Stimulated activated naive CD8-positive, alpha-beta T cell treated with anti-CD3 and anti-CD28 coated beads, Interleukin-15, Interleukin-2, amounts not matched to agents 100 ng/mL and 50 ng/mL, for 24 hours (primary cell): ENCODE measurements at regions not wholly inside any gene's neighbourhood (a gene's known extent, or its start where the extent isn't known, plus 50 kb on each side); places are given as distances from the start of the nearest gene placed in this dataset.

Source experiments
- H3K27ac Mint-ChIP-seq: one replicate; pipeline ENCODE4 v1.8.0; 2021; ENCODE audit warnings: mild to moderate bottlenecking, mixed read lengths
- H3K27me3 Mint-ChIP-seq: one replicate; pipeline ENCODE4 v1.8.0; 2021; ENCODE audit warnings: mixed read lengths
- H3K36me3 Mint-ChIP-seq: one replicate; pipeline ENCODE4 v1.8.0; 2021; ENCODE audit warnings: low read depth, mixed read lengths
- H3K4me1 Mint-ChIP-seq: one replicate; pipeline ENCODE4 v1.8.0; 2021; ENCODE audit warnings: low read depth, mixed read lengths
- H3K4me3 Mint-ChIP-seq: one replicate; pipeline ENCODE4 v1.8.0; 2021; ENCODE audit warnings: mild to moderate bottlenecking, mixed read lengths
- H3K9me3 Mint-ChIP-seq: one replicate; pipeline ENCODE4 v1.8.0; 2021; ENCODE audit warnings: mixed read lengths

DNA sequence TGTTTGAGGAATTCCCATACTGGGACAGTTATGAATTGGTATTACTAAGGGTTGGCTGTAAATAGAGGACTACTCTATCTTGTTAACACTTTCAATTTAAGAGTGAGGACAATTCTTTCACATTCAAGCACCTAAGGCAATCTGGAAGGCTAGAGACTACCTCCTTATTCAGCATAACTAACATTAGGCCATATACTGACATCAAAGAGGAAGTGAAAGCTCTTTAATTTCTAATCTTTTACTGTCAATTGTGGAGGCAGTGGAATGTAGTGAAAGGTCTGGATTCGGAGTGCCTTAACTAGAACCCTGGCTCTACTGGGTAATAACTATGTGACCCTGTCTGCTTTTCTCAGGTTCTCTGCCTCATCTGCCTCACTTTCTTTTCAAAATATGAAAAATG is 134.0 kb downstream of the UFM1 start:
- Mint-ChIP-seq H3K36me3 (no peaks in the 10 kb centered on the region), H3K27ac (no peak overlapping the region), H3K27me3 (no peaks in the 10 kb centered on the region), H3K4me3 (no peak overlapping the region), H3K9me3 (no peaks in the 10 kb centered on the region), H3K4me1 (no peaks in the 10 kb centered on the region)

- no peak overlapping the region for H3K4me3 Mint-ChIP-seq
- H3K4me1 Mint-ChIP-seq, result no peaks in the 10 kb centered on the region
- no peaks in the 10 kb centered on the region for H3K27me3 Mint-ChIP-seq
- no peak overlapping the region for H3K27ac Mint-ChIP-seq
- no peaks in the 10 kb centered on the region for H3K36me3 Mint-ChIP-seq
- no peaks in the 10 kb centered on the region for H3K9me3 Mint-ChIP-seq
Measured at GRCh38 chr13:38490657-38491056, 141.0 kb downstream of the UFM1 start.

DNA sequence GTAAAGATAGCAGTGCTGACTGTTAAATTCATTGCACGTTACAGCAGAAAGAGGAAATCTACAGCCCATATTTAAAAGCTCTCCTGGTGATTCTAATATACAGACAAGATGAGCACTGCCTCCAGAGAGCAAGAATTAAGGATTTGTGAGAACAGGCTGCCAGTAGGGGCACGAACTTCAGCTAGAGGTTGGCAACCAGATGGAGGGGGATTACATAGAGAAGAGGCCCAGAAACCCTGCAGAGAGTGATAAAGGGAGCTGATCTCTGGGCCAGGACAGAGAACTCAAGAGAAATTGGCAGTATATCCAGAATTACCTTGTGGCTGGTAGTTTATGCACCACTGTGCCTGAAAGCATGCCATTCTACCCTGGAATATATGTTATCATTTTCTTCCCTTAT is 144.8 kb downstream of the UFM1 start:
- Mint-ChIP-seq H3K27me3 (no peaks in the 10 kb centered on the region), H3K36me3 (no peaks in the 10 kb centered on the region), H3K4me3 (no peak overlapping the region), H3K4me1 (no peaks in the 10 kb centered on the region), H3K9me3 (peaks cover 8% of the 10 kb centered on the region), H3K27ac (no peak overlapping the region)

DNA sequence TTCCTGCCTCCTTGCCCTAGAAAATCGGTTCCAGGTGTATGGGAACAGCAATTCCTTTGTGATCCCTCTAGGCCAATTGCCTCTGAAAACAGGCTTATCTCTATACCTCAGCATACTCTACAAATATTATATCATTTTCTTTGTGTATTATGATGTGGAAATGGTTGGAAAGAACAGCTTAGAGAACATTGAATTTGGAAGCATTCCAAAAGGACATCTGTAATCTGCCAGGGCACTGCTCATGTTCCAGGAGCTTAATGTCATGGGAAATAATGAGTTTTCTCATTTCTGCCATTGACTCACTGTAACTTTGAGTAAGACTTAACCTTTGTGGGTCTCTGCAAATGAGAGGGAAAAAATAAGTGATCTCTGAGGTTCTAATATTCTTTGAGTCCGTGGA is 147.3 kb downstream of the UFM1 start:
- no peaks in the 10 kb centered on the region for H3K27me3 Mint-ChIP-seq
- no peaks in the 10 kb centered on the region for H3K36me3 Mint-ChIP-seq
- H3K4me1 Mint-ChIP-seq, result no peaks in the 10 kb centered on the region
- H3K4me3 Mint-ChIP-seq, result no peak overlapping the region
- no peak overlapping the region for H3K27ac Mint-ChIP-seq
- H3K9me3 Mint-ChIP-seq, result peaks cover 8% of the 10 kb centered on the region

DNA sequence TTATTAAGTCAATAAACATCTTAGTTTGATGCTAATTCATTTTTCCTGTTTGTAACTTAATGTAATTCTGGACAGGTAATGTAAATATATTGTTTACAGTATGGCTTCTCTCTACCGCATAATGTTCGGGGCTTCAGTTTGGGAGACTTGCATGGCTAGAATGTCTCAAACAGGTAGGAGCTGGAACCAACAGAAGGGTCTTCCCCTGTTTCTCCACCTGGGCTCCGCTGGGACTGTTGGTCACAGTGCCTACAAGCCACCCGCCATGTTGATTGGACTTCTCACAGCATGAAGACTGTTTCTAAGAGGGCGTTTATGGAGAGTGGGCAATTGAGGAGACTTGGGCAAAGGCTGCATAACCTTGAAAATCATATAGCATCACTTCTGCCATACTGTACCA is 148.6 kb downstream of the UFM1 start:
- peaks cover 8% of the 10 kb centered on the region for H3K9me3 Mint-ChIP-seq
- no peak overlapping the region for H3K4me3 Mint-ChIP-seq
- H3K36me3 Mint-ChIP-seq, result no peaks in the 10 kb centered on the region
- H3K4me1 Mint-ChIP-seq, result no peaks in the 10 kb centered on the region
- no peak overlapping the region for H3K27ac Mint-ChIP-seq
- no peaks in the 10 kb centered on the region for H3K27me3 Mint-ChIP-seq

DNA sequence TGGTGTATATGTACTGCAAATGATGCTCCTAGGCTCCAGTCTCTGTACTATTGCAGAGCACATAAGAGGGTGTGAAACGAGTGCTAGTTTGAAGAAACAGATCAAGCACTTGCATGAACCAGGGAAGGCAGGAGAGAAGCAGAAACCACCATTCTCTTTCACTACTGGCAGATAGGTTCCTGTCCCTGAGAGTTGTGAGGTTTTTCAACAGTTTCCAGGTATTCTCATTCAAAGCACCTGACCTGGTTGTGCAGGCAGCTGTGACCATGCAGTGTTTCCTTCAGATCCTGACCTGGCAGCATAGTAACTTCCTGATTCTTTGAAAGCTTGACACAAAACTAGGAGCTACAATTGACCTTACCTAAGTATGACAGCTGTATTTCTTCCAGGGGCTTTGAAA is 164.9 kb downstream of the UFM1 start:
- Mint-ChIP-seq H3K27ac (no peak overlapping the region), H3K9me3 (no peaks in the 10 kb centered on the region), H3K4me3 (no peak overlapping the region), H3K27me3 (no peaks in the 10 kb centered on the region), H3K36me3 (no peaks in the 10 kb centered on the region), H3K4me1 (no peaks in the 10 kb centered on the region)

GRCh38 chr13:38518328-38518727 is 168.5 kb upstream of the FREM2 start:
- Mint-ChIP-seq H3K27me3 (no peaks in the 10 kb centered on the region), H3K36me3 (no peaks in the 10 kb centered on the region), H3K27ac (no peak overlapping the region), H3K4me1 (no peaks in the 10 kb centered on the region), H3K4me3 (no peak overlapping the region), H3K9me3 (no peaks in the 10 kb centered on the region)

GRCh38 chr13:38519229-38519911 is 167.5 kb upstream of the FREM2 start:
- Mint-ChIP-seq H3K9me3 (no peaks in the 10 kb centered on the region), H3K36me3 (no peaks in the 10 kb centered on the region), H3K4me3 (no peak overlapping the region), H3K27me3 (no peaks in the 10 kb centered on the region), H3K27ac (no peak overlapping the region), H3K4me1 (no peaks in the 10 kb centered on the region)

DNA sequence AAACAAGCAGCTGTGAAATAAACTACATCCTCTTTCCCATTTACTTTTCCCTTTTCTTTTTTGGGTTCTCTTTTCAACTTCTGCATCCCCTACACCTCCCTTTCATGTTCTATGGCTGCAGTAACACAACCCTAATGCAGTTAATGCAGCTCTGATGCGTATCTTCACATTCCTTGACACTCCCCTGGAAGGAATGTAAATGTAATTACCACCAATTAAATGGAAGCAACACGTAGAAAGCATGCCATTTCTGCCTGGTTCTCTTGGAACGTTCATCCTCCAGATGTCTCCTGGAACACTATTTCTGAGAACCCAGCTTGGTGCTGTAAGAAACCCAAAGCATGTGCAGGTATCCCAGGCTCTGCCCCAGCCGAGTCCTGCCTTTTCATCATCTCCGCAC is 166.8 kb upstream of the FREM2 start:
- Mint-ChIP-seq H3K4me1 (no peaks in the 10 kb centered on the region), H3K27me3 (peaks cover 1% of the 10 kb centered on the region), H3K4me3 (no peak overlapping the region), H3K9me3 (no peaks in the 10 kb centered on the region), H3K36me3 (no peaks in the 10 kb centered on the region), H3K27ac (no peak overlapping the region)

DNA sequence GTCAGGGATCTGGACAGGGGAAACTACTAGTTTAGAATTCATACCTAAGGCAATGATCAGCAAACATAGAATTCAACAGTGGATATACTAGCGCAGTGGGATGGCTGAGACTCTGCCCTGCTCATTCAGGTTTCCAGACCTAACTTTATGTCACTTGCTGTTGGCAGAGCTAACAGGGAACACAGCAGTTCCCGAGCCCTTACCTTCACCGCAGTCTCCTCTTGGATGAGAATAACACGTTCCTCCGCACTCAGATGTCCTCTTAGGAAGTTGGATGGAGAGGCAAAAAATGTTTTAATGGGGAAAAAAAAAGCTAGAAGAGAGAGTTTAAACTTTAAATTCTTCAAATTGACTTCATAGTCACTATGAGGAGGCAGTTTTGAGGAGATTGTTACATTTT is 159.7 kb upstream of the FREM2 start:
- Mint-ChIP-seq H3K27ac (no peak overlapping the region), H3K9me3 (no peaks in the 10 kb centered on the region), H3K36me3 (no peaks in the 10 kb centered on the region), H3K27me3 (peaks cover 12% of the 10 kb centered on the region), H3K4me1 (no peaks in the 10 kb centered on the region), H3K4me3 (no peak overlapping the region)

DNA sequence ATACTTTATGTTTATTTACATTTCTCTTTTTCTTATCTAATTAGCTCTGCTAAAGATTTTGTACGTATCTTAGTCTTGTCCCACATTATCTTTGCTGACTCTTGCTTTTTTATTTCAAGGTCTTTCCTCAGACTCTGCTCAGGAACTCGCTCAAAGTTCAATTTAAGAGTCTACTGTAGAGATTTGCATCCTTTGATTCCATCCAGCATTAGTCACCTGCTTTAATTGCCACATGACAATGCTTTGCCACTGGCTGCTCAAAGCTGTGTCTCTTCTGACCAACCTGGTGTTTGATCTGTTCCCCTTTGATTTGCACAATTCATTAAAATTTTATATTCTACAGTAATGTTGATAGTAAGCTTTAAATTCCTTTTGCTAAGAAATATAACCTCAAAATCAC is 157.9 kb upstream of the FREM2 start:
- Mint-ChIP-seq H3K27ac (no peak overlapping the region), H3K9me3 (no peaks in the 10 kb centered on the region), H3K36me3 (no peaks in the 10 kb centered on the region), H3K4me3 (no peak overlapping the region), H3K27me3 (peaks cover 12% of the 10 kb centered on the region), H3K4me1 (no peaks in the 10 kb centered on the region)

GRCh38 chr13:38530492-38530891 is 156.4 kb upstream of the FREM2 start:
- Mint-ChIP-seq H3K4me3 (no peak overlapping the region), H3K9me3 (no peaks in the 10 kb centered on the region), H3K36me3 (no peaks in the 10 kb centered on the region)

GRCh38 chr13:38535261-38535660 is 151.6 kb upstream of the FREM2 start:
- Mint-ChIP-seq H3K36me3 (no peaks in the 10 kb centered on the region), H3K27me3 (peaks cover 3% of the 10 kb centered on the region), H3K4me1 (no peaks in the 10 kb centered on the region), H3K4me3 (no peak overlapping the region), H3K9me3 (no peaks in the 10 kb centered on the region), H3K27ac (no peak overlapping the region)

More at GRCh38 chr13:38530492-38530891, 156.4 kb upstream of the FREM2 start:
- Mint-ChIP-seq H3K4me1 (no peaks in the 10 kb centered on the region), H3K27me3 (peaks cover 8% of the 10 kb centered on the region), H3K27ac (no peak overlapping the region)

GRCh38 chr13:38537051-38537450 is 149.8 kb upstream of the FREM2 start:
- Mint-ChIP-seq H3K4me1 (no peaks in the 10 kb centered on the region), H3K9me3 (no peaks in the 10 kb centered on the region), H3K27me3 (no peaks in the 10 kb centered on the region), H3K36me3 (no peaks in the 10 kb centered on the region), H3K4me3 (no peak overlapping the region), H3K27ac (no peak overlapping the region)

- H3K4me3 Mint-ChIP-seq, result no peak overlapping the region
- H3K4me1 Mint-ChIP-seq, result no peaks in the 10 kb centered on the region
- H3K36me3 Mint-ChIP-seq, result no peaks in the 10 kb centered on the region
- no peaks in the 10 kb centered on the region for H3K27me3 Mint-ChIP-seq
- H3K27ac Mint-ChIP-seq, result no peak overlapping the region
- no peaks in the 10 kb centered on the region for H3K9me3 Mint-ChIP-seq
Measured at GRCh38 chr13:38538422-38538821, 148.5 kb upstream of the FREM2 start.

DNA sequence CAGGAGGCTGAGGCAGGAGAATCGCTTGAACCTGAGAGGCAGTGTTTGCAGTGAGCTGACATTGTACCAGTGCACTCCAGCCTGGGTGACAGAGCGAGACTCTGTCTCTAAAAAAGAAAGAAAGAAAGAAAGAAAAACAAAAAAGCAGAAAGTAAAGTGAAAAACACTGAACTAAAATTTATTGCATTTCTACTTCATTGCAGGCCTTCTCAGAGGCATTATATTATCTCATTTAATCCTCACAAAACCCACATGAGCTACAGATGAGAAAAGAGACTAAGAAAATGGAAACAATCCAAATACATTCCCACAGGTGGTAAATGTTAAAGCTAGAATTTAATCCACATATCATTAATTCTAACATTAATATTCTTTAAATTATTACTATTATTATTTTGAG is 147.2 kb upstream of the FREM2 start:
- H3K27ac Mint-ChIP-seq, result no peak overlapping the region
- H3K4me1 Mint-ChIP-seq, result no peaks in the 10 kb centered on the region
- no peaks in the 10 kb centered on the region for H3K9me3 Mint-ChIP-seq
- H3K27me3 Mint-ChIP-seq, result no peaks in the 10 kb centered on the region
- H3K36me3 Mint-ChIP-seq, result no peaks in the 10 kb centered on the region
- H3K4me3 Mint-ChIP-seq, result no peak overlapping the region
